Stimulated activated CD4-positive, alpha-beta T cell treated with anti-CD3 and anti-CD28 coated beads, Interleukin-15, amount 100 ng/mL, for 48 hours (primary cell): ENCODE measurements at regions not wholly inside any gene's neighbourhood (a gene's known extent, or its start where the extent isn't known, plus 50 kb on each side); places are given as distances from the start of the nearest gene placed in this dataset.

Experiments
- DNase-seq, 2 donors: peaks; one replicate each; pipeline ENCODE4 v3.0.0-alpha.2; 2020; ENCODE audit warnings: low read depth in 2 of 2

- no peak for DNase-seq
Observed at GRCh38 chr2:181341855-181342600, 115.2 kb upstream of the ITGA4 start.

GRCh38 chr2:181348107-181348837, 108.9 kb upstream of the ITGA4 start:
- no peak for DNase-seq

- DNase-seq: no peak
Observed at GRCh38 chr2:181352158-181352557, 105.0 kb upstream of the ITGA4 start.

- DNase-seq: no peak
Observed at GRCh38 chr2:181354626-181355025, 102.6 kb upstream of the ITGA4 start.

- no peak for DNase-seq
Observed at GRCh38 chr2:181356526-181357130, 100.6 kb upstream of the ITGA4 start.

- DNase-seq: no peak
Observed at GRCh38 chr2:181357979-181358378, 99.2 kb upstream of the ITGA4 start.

- no peak for DNase-seq
Observed at GRCh38 chr2:181362561-181362960, 94.6 kb upstream of the ITGA4 start.

- DNase-seq: no peak
Observed at GRCh38 chr2:181363164-181363563, 94.0 kb upstream of the ITGA4 start.

GRCh38 chr2:181364492-181365170, 92.6 kb upstream of the ITGA4 start:
- no peak for DNase-seq

- no peak for DNase-seq
Observed at GRCh38 chr2:181366675-181367175, 90.5 kb upstream of the ITGA4 start.

GRCh38 chr2:181367411-181367810, 89.8 kb upstream of the ITGA4 start:
- DNase-seq: no peak

GRCh38 chr2:181367906-181368435, 89.2 kb upstream of the ITGA4 start:
- DNase-seq: no peak

GRCh38 chr2:181370126-181370525, 87.1 kb upstream of the ITGA4 start:
- no peak for DNase-seq

- no peak for DNase-seq
Observed at GRCh38 chr2:181371195-181371594, 86.0 kb upstream of the ITGA4 start.

- DNase-seq: no peak
Observed at GRCh38 chr2:181371782-181372645, 85.2 kb upstream of the ITGA4 start.

- no peak for DNase-seq
Observed at GRCh38 chr2:181372646-181373040, 84.5 kb upstream of the ITGA4 start.

- DNase-seq: no peak
Observed at GRCh38 chr2:181374781-181375675, 82.2 kb upstream of the ITGA4 start.

- DNase-seq: no peak
Observed at GRCh38 chr2:181376442-181376841, 80.7 kb upstream of the ITGA4 start.

- DNase-seq: no peak
Observed at GRCh38 chr2:181376999-181377398, 80.2 kb upstream of the ITGA4 start.

GRCh38 chr2:181378491-181378890, 78.7 kb upstream of the ITGA4 start:
- no peak for DNase-seq
